ENCODE measurements at regions not wholly inside any gene's neighbourhood (a gene's known extent, or its start where the extent isn't known, plus 50 kb on each side); places are given as distances from the start of the nearest gene placed in this dataset.

GRCh38 chr12:124507188-124508109 is 60.0 kb downstream of the NCOR2 start:
- no peak overlapping the region for H3K27ac ChIP-seq (ENCODE audit: low read depth, low read length, poor library complexity, severe bottlenecking)
- no peaks in the 10 kb centered on the region for H3K36me3 ChIP-seq (ENCODE audit: insufficient read depth, low read length)
- no peak overlapping the region for H3K4me2 ChIP-seq (ENCODE audit: low read length)
- no peak for DNase-seq (ENCODE audit: low spot score)
- ChIA-PET POLR2A (no interaction called here), CTCF (ENCODE audit: unreplicated experiment) (no interaction called here)
- H3K79me2 ChIP-seq (ENCODE audit: insufficient read depth, low read depth, low read length): no peaks in the 10 kb centered on the region
- no peaks in the 10 kb centered on the region for H3K4me1 ChIP-seq (ENCODE audit: insufficient read depth, low read length, poor library complexity, severe bottlenecking)
- intact Hi-C loops (cut with micrococcal nuclease; ENCODE audit: unreplicated experiment): no loop called here
- H3K9me3 ChIP-seq (ENCODE audit: low read length): no peaks in the 10 kb centered on the region
- H2AFZ ChIP-seq (ENCODE audit: low read length): no peak overlapping the region
- H4K20me1 ChIP-seq (ENCODE audit: insufficient read depth, low read length): no peaks in the 10 kb centered on the region; the same call in 1 of the 2 replicates
- no peaks in the 10 kb centered on the region for H3K9me2 ChIP-seq (ENCODE audit: insufficient read depth, low read length)
- no TSS peak for BruUV-seq (replicated peaks)
- H3K4me3 ChIP-seq (ENCODE audit: low read depth, low read length, poor library complexity, severe bottlenecking): no peak overlapping the region
- TF ChIP-seq EZH2phosphoT487 (IDR thresholded peaks at IDR 0.05; ENCODE audit: borderline replicate concordance, low read depth, low read length) (no peak), CTCF (conservative IDR thresholded peaks at IDR 0.05; ENCODE audit: low read length) (no peak)

- DNase-seq (ENCODE audit: low spot score): no peak
- no peaks in the 10 kb centered on the region for H3K4me1 ChIP-seq (ENCODE audit: insufficient read depth, low read length, poor library complexity, severe bottlenecking)
- no peak overlapping the region for H3K27ac ChIP-seq (ENCODE audit: low read depth, low read length, poor library complexity, severe bottlenecking)
- no TSS peak for BruUV-seq (replicated peaks)
- H3K79me2 ChIP-seq (ENCODE audit: insufficient read depth, low read depth, low read length): no peaks in the 10 kb centered on the region
- no peak overlapping the region for H3K4me3 ChIP-seq (ENCODE audit: low read depth, low read length, poor library complexity, severe bottlenecking)
- CTCF ChIA-PET (ENCODE audit: unreplicated experiment): no interaction called here
- no peak overlapping the region for H2AFZ ChIP-seq (ENCODE audit: low read length)
- POLR2A ChIA-PET: no interaction called here
- no peaks in the 10 kb centered on the region for H3K9me2 ChIP-seq (ENCODE audit: insufficient read depth, low read length)
- no peak overlapping the region for H3K4me2 ChIP-seq (ENCODE audit: low read length)
- no peak for TF ChIP-seq EZH2phosphoT487 (IDR thresholded peaks at IDR 0.05; ENCODE audit: borderline replicate concordance, low read depth, low read length)
- TF ChIP-seq CTCF (conservative IDR thresholded peaks at IDR 0.05; ENCODE audit: low read length): no peak
- H4K20me1 ChIP-seq (ENCODE audit: insufficient read depth, low read length): no peaks in the 10 kb centered on the region; the same call in 1 of the 2 replicates
- no peaks in the 10 kb centered on the region for H3K36me3 ChIP-seq (ENCODE audit: insufficient read depth, low read length)
- H3K9me3 ChIP-seq (ENCODE audit: low read length): no peaks in the 10 kb centered on the region
- intact Hi-C loops (cut with micrococcal nuclease; ENCODE audit: unreplicated experiment): no loop called here
Observed at GRCh38 chr12:124506832-124507153, 60.6 kb downstream of the NCOR2 start.

- no peak overlapping the region for H2AFZ ChIP-seq (ENCODE audit: low read length)
- H4K20me1 ChIP-seq (ENCODE audit: insufficient read depth, low read length): no peaks in the 10 kb centered on the region; the same call in 1 of the 2 replicates
- no peak overlapping the region for H3K27ac ChIP-seq (ENCODE audit: low read depth, low read length, poor library complexity, severe bottlenecking)
- ChIA-PET CTCF (ENCODE audit: unreplicated experiment) (no interaction called here), POLR2A (no interaction called here)
- H3K9me3 ChIP-seq (ENCODE audit: low read length): no peaks in the 10 kb centered on the region
- H3K79me2 ChIP-seq (ENCODE audit: insufficient read depth, low read depth, low read length): no peaks in the 10 kb centered on the region
- intact Hi-C loops (cut with micrococcal nuclease; ENCODE audit: unreplicated experiment): no loop called here
- TF ChIP-seq EZH2phosphoT487 (IDR thresholded peaks at IDR 0.05; ENCODE audit: borderline replicate concordance, low read depth, low read length): no peak
- TF ChIP-seq CTCF (conservative IDR thresholded peaks at IDR 0.05; ENCODE audit: low read length): no peak
- no peak overlapping the region for H3K4me2 ChIP-seq (ENCODE audit: low read length)
- H3K4me1 ChIP-seq (ENCODE audit: insufficient read depth, low read length, poor library complexity, severe bottlenecking): no peaks in the 10 kb centered on the region
- BruUV-seq (replicated peaks): no TSS peak
- H3K36me3 ChIP-seq (ENCODE audit: insufficient read depth, low read length): no peaks in the 10 kb centered on the region
- no peak for DNase-seq (ENCODE audit: low spot score)
- H3K9me2 ChIP-seq (ENCODE audit: insufficient read depth, low read length): no peaks in the 10 kb centered on the region
- H3K4me3 ChIP-seq (ENCODE audit: low read depth, low read length, poor library complexity, severe bottlenecking): no peak overlapping the region
Observed at GRCh38 chr12:124506145-124506831, 61.1 kb downstream of the NCOR2 start.

All from OCI-LY7 (cell line).